T-cell (primary cell): ENCODE measurements at regions not wholly inside any gene's neighbourhood (a gene's known extent, or its start where the extent isn't known, plus 50 kb on each side); places are given as distances from the start of the nearest gene placed in this dataset.

Source experiments
- ATAC-seq, 4 experiments: fragments of 200-7000 bp in 3 of 4; fragments of 150-1000 bp in 1 of 4; cut with Tn5 transposase; replicated peaks in 1 of 4; 1 replicate in 3 of 4; 2 replicates in 1 of 4; pipeline ENCODE4 v1.10.0; 2021; ENCODE audit warnings: moderate library complexity in 3 of 4, mild to moderate bottlenecking in 2 of 4, moderate number of reproducible peaks in 1 of 4
- CTCF ChIA-PET, 2 donors: fragments of 300-600 bp; sonication (Branson Sonifier 250); formaldehyde crosslinking; loops; one replicate each; lab custom pipeline; 2022; ENCODE audit warnings: antibody characterized with exemption in 2 of 2; lab: Charles Lee
- POLR2A ChIA-PET, 2 donors: fragments of 300-600 bp; sonication (Branson Sonifier 250); formaldehyde crosslinking; loops; one replicate each; lab custom pipeline; 2022; ENCODE audit warnings: antibody characterized with exemption in 2 of 2; lab: Charles Lee
- DNase-seq, 35 experiments: peaks; one replicate each; pipeline versions ENCODE4 v3.0.0 to v3.0.0-alpha.2; 2013 to 2023
- H3K27ac ChIP-seq: one replicate; pipeline ENCODE4 v1.5.1; 2013; ENCODE audit warnings: low read length
- H3K27me3 ChIP-seq, 2 experiments: replicated peaks in 1 of 2; 1 replicate in 1 of 2; 2 replicates in 1 of 2; pipeline versions ENCODE4 v1.6.1 to v1.7.0; 2013; ENCODE audit warnings: low read length in 1 of 2, mixed read lengths in 1 of 2; ENCODE audit not compliant: control insufficient read depth in 2 of 2, insufficient read depth in 2 of 2; ENCODE audit errors: extremely low read depth in 1 of 2
- H3K36me3 ChIP-seq, 2 donors: 1 replicate in 1 of 2; 2 replicates in 1 of 2; pipeline versions ENCODE4 v1.6.1 to v1.7.0; 2013; ENCODE audit warnings: low read length in 1 of 2; ENCODE audit not compliant: control insufficient read depth in 2 of 2, insufficient read depth in 1 of 2; ENCODE audit errors: extremely low read depth in 1 of 2
- H3K4me1 ChIP-seq, 2 experiments: 1 replicate in 1 of 2; 2 replicates in 1 of 2; pipeline versions ENCODE4 v1.6.1 to v1.7.0; 2013; ENCODE audit warnings: low read length in 2 of 2, mixed read lengths in 1 of 2; ENCODE audit not compliant: insufficient read depth in 2 of 2, control insufficient read depth in 1 of 2; ENCODE audit errors: extremely low read depth in 1 of 2
- H3K4me3 ChIP-seq, 2 donors: 1 replicate in 1 of 2; 2 replicates in 1 of 2; pipeline versions ENCODE4 v1.5.1 to v1.7.0; 2013; ENCODE audit warnings: mild to moderate bottlenecking in 2 of 2, low read length in 1 of 2, moderate library complexity in 1 of 2; ENCODE audit not compliant: control insufficient read depth in 1 of 2; ENCODE audit errors: extremely low read depth in 1 of 2
- H3K9me3 ChIP-seq: 2 replicates; pipeline ENCODE4 v1.7.0; 2013
- H3K27ac Mint-ChIP-seq, 2 donors: one replicate each; pipeline ENCODE4 v1.8.0; 2020 to 2021; ENCODE audit warnings: mild to moderate bottlenecking in 2 of 2, mixed read lengths in 2 of 2
- H3K27me3 Mint-ChIP-seq, 2 donors: one replicate each; pipeline ENCODE4 v1.8.0; 2021 to 2022; ENCODE audit warnings: mixed read lengths in 2 of 2
- H3K36me3 Mint-ChIP-seq: one replicate; pipeline ENCODE4 v1.8.0; 2021; ENCODE audit warnings: mixed read lengths
- H3K4me1 Mint-ChIP-seq, 3 donors: one replicate each; pipeline ENCODE4 v1.8.0; 2020 to 2022; ENCODE audit warnings: mixed read lengths in 3 of 3, mild to moderate bottlenecking in 1 of 3
- H3K4me3 Mint-ChIP-seq, 3 donors: one replicate each; pipeline ENCODE4 v1.8.0; 2020 to 2022; ENCODE audit warnings: mild to moderate bottlenecking in 3 of 3, mixed read lengths in 3 of 3, moderate library complexity in 3 of 3
- H3K9me3 Mint-ChIP-seq, 3 donors: one replicate each; pipeline ENCODE4 v1.8.0; 2020 to 2022; ENCODE audit warnings: mixed read lengths in 3 of 3
- WGBS: methylation state at CpG from one replicate; pipeline ENCODE4 v1.1.5; 2013; ENCODE audit warnings: missing lambda C conversion rate; ENCODE audit not compliant: insufficient coverage; 5-methylcytosine and 5-hydroxymethylcytosine counted together

GRCh38 chr15:97688886-97689285 is 271.6 kb upstream of the ARRDC4 start:
- H3K4me3 ChIP-seq = no peak overlapping the region
- H3K4me1 Mint-ChIP-seq = no peaks in the 10 kb centered on the region
- H3K9me3 ChIP-seq = no peaks in the 10 kb centered on the region
- H3K4me3 Mint-ChIP-seq = no peak overlapping the region
- no peak overlapping the region for H3K27ac Mint-ChIP-seq
- ChIA-PET CTCF (no interaction called here), POLR2A (no interaction called here)
- peaks cover 0 to 6% of the 10 kb centered on the region in 2 donors for H3K27me3 Mint-ChIP-seq
- H3K27me3 ChIP-seq = no peaks in the 10 kb centered on the region
- no CpG with 5 or more reads among the region's 4 CpGs for WGBS
- no peaks in the 10 kb centered on the region for H3K36me3 ChIP-seq
- no peaks in the 10 kb centered on the region for H3K4me1 ChIP-seq
- H3K36me3 Mint-ChIP-seq = no peaks in the 10 kb centered on the region
- no peak for ATAC-seq
- no peak overlapping the region for H3K27ac ChIP-seq
- DNase-seq = no peak
- H3K9me3 Mint-ChIP-seq = peaks cover 2 to 10% (median 6%) of the 10 kb centered on the region in 3 donors

GRCh38 chr15:97691078-97691477 is 269.4 kb upstream of the ARRDC4 start:
- no peaks in the 10 kb centered on the region for H3K36me3 ChIP-seq
- CTCF ChIA-PET = no interaction called here
- Mint-ChIP-seq H3K9me3 (peaks cover 2 to 10% (median 7%) of the 10 kb centered on the region in 3 donors), H3K4me3 (no peak overlapping the region), H3K27ac (no peak overlapping the region), H3K36me3 (no peaks in the 10 kb centered on the region), H3K27me3 (peaks cover 0 to 6% of the 10 kb centered on the region in 2 donors), H3K4me1 (no peaks in the 10 kb centered on the region)
- WGBS = 100% methylated on average over 1 of the region's 3 CpGs
- DNase-seq (no peak), ATAC-seq (no peak)
- no peak overlapping the region for H3K27ac ChIP-seq
- H3K4me1 ChIP-seq = no peaks in the 10 kb centered on the region
- POLR2A ChIA-PET = no interaction called here
- no peaks in the 10 kb centered on the region for H3K9me3 ChIP-seq
- no peaks in the 10 kb centered on the region for H3K27me3 ChIP-seq
- no peak overlapping the region for H3K4me3 ChIP-seq

- CTCF ChIA-PET = no interaction called here
Observed at GRCh38 chr15:97691799-97692198, 268.7 kb upstream of the ARRDC4 start.

GRCh38 chr15:97692301-97693015 is 268.0 kb upstream of the ARRDC4 start:
- CTCF ChIA-PET = no interaction called here
- Histone ChIP-seq H3K9me3 (no peaks in the 10 kb centered on the region), H3K4me3 (no peak overlapping the region), H3K36me3 (no peaks in the 10 kb centered on the region), H3K27me3 (no peaks in the 10 kb centered on the region), H3K27ac (no peak overlapping the region), H3K4me1 (no peaks in the 10 kb centered on the region)
- ATAC-seq (no peak), DNase-seq (no peak)
- Mint-ChIP-seq H3K4me3 (no peak overlapping the region), H3K27ac (no peak overlapping the region), H3K27me3 (peaks cover 0 to 6% of the 10 kb centered on the region in 2 donors), H3K4me1 (no peaks in the 10 kb centered on the region), H3K36me3 (no peaks in the 10 kb centered on the region), H3K9me3 (peaks cover 0 to 11% (median 11%) of the 10 kb centered on the region in 3 donors)
- WGBS = 41% methylated on average over 12 of the region's 17 CpGs
- POLR2A ChIA-PET = no interaction called here

More at GRCh38 chr15:97691799-97692198, 268.7 kb upstream of the ARRDC4 start:
- Mint-ChIP-seq H3K9me3 (peaks cover 0 to 9% (median 6%) of the 10 kb centered on the region in 3 donors), H3K4me1 (no peaks in the 10 kb centered on the region), H3K27me3 (peaks cover 0 to 6% of the 10 kb centered on the region in 2 donors), H3K4me3 (no peak overlapping the region), H3K27ac (no peak overlapping the region), H3K36me3 (no peaks in the 10 kb centered on the region)
- Histone ChIP-seq H3K4me1 (no peaks in the 10 kb centered on the region), H3K9me3 (no peaks in the 10 kb centered on the region), H3K36me3 (no peaks in the 10 kb centered on the region), H3K4me3 (no peak overlapping the region), H3K27ac (no peak overlapping the region), H3K27me3 (no peaks in the 10 kb centered on the region)
- 50% methylated on average over 1 of the region's 5 CpGs for WGBS
- POLR2A ChIA-PET = no interaction called here
- DNase-seq = no peak
- no peak for ATAC-seq

DNA sequence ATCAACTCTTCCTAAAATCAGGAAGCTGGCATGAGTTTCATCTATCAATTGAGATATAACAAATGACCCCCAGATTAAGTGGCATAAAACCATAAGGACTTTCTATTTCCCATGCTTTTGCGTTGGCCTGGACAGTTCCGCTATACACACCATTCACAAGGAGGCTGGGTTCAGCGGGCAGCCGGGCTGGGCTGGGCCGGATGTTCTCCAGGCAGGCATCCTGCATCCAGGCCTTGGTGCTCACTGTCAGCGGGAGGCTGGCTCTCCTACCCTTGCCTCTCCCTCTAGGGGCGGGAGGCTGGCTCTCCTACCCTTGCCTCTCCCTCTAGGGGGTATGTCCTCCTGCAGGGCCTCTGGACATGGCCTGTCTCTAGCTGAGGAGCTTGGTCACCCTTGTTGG is 266.0 kb upstream of the ARRDC4 start:
- H3K9me3 ChIP-seq = no peaks in the 10 kb centered on the region
- no peaks in the 10 kb centered on the region for H3K36me3 Mint-ChIP-seq
- H3K4me3 Mint-ChIP-seq = no peak overlapping the region
- ATAC-seq (no peak), DNase-seq (no peak)
- H3K4me3 ChIP-seq = no peak overlapping the region
- H3K4me1 ChIP-seq = no peaks in the 10 kb centered on the region
- CTCF ChIA-PET = no interaction called here
- H3K27me3 ChIP-seq = no peaks in the 10 kb centered on the region
- 100% methylated on average over 4 of the region's 7 CpGs for WGBS
- H3K27me3 Mint-ChIP-seq = peaks cover 0 to 6% of the 10 kb centered on the region in 2 donors
- H3K27ac ChIP-seq = no peak overlapping the region
- H3K27ac Mint-ChIP-seq = no peak overlapping the region
- H3K9me3 Mint-ChIP-seq = peaks cover 0 to 14% (median 11%) of the 10 kb centered on the region in 3 donors
- no peaks in the 10 kb centered on the region for H3K4me1 Mint-ChIP-seq
- POLR2A ChIA-PET = no interaction called here
- no peaks in the 10 kb centered on the region for H3K36me3 ChIP-seq

GRCh38 chr15:97703400-97703799 is 257.1 kb upstream of the ARRDC4 start:
- WGBS = no CpG with 5 or more reads among the region's 5 CpGs
- no peak overlapping the region for H3K4me3 ChIP-seq
- no peak for DNase-seq
- POLR2A ChIA-PET = no interaction called here
- H3K4me1 Mint-ChIP-seq = no peaks in the 10 kb centered on the region
- no peaks in the 10 kb centered on the region for H3K36me3 Mint-ChIP-seq
- no peaks in the 10 kb centered on the region for H3K27me3 ChIP-seq
- peaks cover 0 to 4% of the 10 kb centered on the region in 2 donors for H3K27me3 Mint-ChIP-seq
- H3K9me3 ChIP-seq = no peaks in the 10 kb centered on the region
- ATAC-seq = no peak
- no peaks in the 10 kb centered on the region for H3K36me3 ChIP-seq
- no peak overlapping the region for H3K4me3 Mint-ChIP-seq
- H3K27ac ChIP-seq = no peak overlapping the region
- no peak overlapping the region for H3K27ac Mint-ChIP-seq
- CTCF ChIA-PET = no interaction called here
- peaks cover 0 to 12% (median 4%) of the 10 kb centered on the region in 3 donors for H3K9me3 Mint-ChIP-seq
- no peaks in the 10 kb centered on the region for H3K4me1 ChIP-seq
